B cell (primary cell): ENCODE measurements at regions not wholly inside any gene's neighbourhood (a gene's known extent, or its start where the extent isn't known, plus 50 kb on each side); places are given as distances from the start of the nearest gene placed in this dataset.

Source experiments
- CTCF ChIP-seq: fragments of 200-600 bp; IDR thresholded peaks from one replicate; pipeline ENCODE4 v1.8.0; 2022; ENCODE audit warnings: antibody characterized with exemption, mild to moderate bottlenecking
- EZH2 ChIP-seq: IDR thresholded peaks from 2 replicates; pipeline ENCODE4 v1.6.1; 2012; ENCODE audit warnings: borderline replicate concordance, low read depth, mild to moderate bottlenecking, moderate library complexity, low read length; ENCODE audit not compliant: insufficient read depth, poor library complexity, severe bottlenecking

GRCh38 chr3:55201779-55202178 is 273.9 kb upstream of the LRTM1 start:
- TF ChIP-seq CTCF: no peak
- TF ChIP-seq EZH2: no peak
